ENCODE measurements at regions not wholly inside any gene's neighbourhood (a gene's known extent, or its start where the extent isn't known, plus 50 kb on each side); places are given as distances from the start of the nearest gene placed in this dataset.

GRCh38 chr7:25884265-25884828 lies 267.7 kb upstream of the NFE2L3 start:
- TF ChIP-seq CTCF (IDR thresholded peaks at IDR 0.05) (no peak), POLR2A (IDR thresholded peaks at IDR 0.05) (no peak)

Measured in gastroesophageal sphincter (tissue), 3 donors.